ENCODE measurements at regions not wholly inside any gene's neighbourhood (a gene's known extent, or its start where the extent isn't known, plus 50 kb on each side); places are given as distances from the start of the nearest gene placed in this dataset.
"Not testable (repeated sequence)": the region's sequence is repeated elsewhere in the genome, so short reads cannot be mapped to it uniquely, and the experiment has no call there.

- no peaks in the 10 kb centered on the region for H3K36me3 ChIP-seq (replicated peaks)
- H3K9me3 ChIP-seq, result no peaks in the 10 kb centered on the region
- peaks cover 2% of the 10 kb centered on the region; the same call in 1 of the 2 replicates for H3K4me1 ChIP-seq
- in situ Hi-C loops (cut with MboI; ENCODE audit: low sequenced_read_pairs), result no loop called here
- no peak for DNase-seq (ENCODE audit: low spot score in 2 of 2)
- no peak overlapping the region for H3K4me3 ChIP-seq
- H3K27me3 ChIP-seq (ENCODE audit: low read depth), result no peaks in the 10 kb centered on the region
Observed at GRCh38 chr6:139457476-139457875, 83.0 kb upstream of the CITED2 start.

DNA sequence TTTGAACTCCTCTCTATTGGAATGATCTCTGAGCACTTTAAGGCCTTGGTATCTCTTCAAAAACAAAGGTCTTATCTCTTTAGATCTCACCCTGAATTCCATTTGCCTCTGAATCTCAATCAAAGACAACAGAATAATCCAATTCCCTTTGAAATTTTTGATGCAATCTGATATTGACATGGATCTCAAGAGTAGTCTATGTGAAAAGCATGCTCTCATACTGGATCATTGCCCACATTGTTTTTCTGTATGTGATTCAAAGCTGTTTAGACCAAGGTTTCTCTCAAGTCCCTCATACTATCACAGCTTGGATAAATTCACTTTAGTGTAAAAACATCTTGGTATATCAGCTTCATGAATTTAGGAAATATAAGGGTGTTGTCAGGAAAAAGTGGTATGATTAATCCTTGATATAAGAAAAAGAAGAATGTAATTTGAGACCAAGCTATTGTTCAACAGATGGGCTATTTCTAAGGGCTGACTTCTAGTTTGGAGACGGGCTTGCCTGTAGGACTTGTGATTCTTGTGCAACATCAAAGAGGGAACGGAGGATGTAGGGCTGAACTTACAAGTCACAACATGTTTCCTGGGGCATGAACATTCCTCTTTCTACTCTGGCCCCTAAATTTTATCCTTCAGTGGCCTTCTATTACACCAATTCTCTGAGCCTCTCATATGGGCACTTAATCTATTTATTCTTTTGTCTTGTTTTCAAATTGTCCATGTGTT is 77.9 kb upstream of the CITED2 start:
- Histone ChIP-seq H3K4me1 (peaks cover 13% of the 10 kb centered on the region), H3K9me3 (no peaks in the 10 kb centered on the region), H3K27me3 (ENCODE audit: low read depth) (no peaks in the 10 kb centered on the region), H3K36me3 (replicated peaks) (no peaks in the 10 kb centered on the region), H3K4me3 (no peak overlapping the region)
- in situ Hi-C loops (cut with MboI; ENCODE audit: low sequenced_read_pairs), result no loop called here
- peak in 1 of 2 experiments; percentile 17 for DNase-seq (ENCODE audit: low spot score in 2 of 2)

DNA sequence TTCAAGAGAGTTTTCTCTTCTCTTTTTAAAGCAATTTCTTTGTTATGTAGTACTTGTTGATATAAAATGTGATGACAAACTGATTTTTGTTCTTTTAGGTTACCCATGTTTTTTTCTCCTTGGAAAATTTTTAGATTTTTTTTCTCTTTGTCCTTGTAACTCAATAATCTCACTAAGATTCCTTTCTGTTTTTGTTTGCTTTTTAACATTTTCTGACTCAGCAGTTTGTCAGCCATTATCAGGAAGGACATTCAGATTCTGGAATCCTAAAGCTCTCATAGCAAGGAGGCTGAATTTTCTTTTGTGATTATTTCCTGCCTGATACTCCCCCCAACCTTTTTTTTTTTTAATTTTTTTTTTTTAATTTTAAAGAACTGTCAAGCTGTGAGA is 75.2 kb upstream of the CITED2 start:
- DNase-seq (ENCODE audit: low spot score in 2 of 2), result no peak
- no peak overlapping the region for H3K4me3 ChIP-seq
- H3K4me1 ChIP-seq, result peaks cover 19% of the 10 kb centered on the region
- in situ Hi-C loops (cut with MboI; ENCODE audit: low sequenced_read_pairs), result no loop called here
- H3K27me3 ChIP-seq (ENCODE audit: low read depth), result no peaks in the 10 kb centered on the region
- no peaks in the 10 kb centered on the region for H3K9me3 ChIP-seq
- no peaks in the 10 kb centered on the region for H3K36me3 ChIP-seq (replicated peaks)

DNA sequence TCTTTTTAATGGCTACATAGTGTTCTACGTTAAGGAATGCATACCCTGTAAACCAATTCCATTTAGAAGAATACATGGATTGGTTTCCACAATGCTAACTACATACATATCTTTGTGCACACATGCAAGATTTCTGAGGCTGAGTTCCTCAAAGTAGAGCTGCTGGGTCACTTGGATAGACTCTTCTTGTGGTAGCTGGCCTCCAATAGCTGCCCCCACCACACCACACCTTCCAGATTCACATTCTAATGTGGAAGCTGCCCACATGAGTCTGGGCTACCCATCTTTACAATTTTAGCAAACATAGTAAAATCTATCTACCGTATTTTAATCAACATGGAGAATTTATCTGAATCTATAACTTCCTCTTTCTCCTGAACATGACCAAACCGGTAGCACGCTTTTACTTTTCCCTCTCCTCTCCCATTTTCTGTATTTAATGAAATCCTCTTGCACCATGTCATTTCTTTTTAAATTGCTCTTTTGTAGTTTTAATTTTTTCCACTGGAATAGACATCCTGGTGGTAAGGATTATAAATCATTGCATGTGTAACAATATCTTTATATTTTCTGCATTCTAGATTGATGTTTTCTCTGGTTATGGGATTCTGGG is 74.7 kb upstream of the CITED2 start:
- Histone ChIP-seq H3K27me3 (ENCODE audit: low read depth) (no peaks in the 10 kb centered on the region), H3K36me3 (replicated peaks) (no peaks in the 10 kb centered on the region), H3K4me1 (peaks cover 19% of the 10 kb centered on the region), H3K4me3 (no peak overlapping the region), H3K9me3 (no peaks in the 10 kb centered on the region)
- no peak for DNase-seq (ENCODE audit: low spot score in 2 of 2)
- in situ Hi-C loops (cut with MboI; ENCODE audit: low sequenced_read_pairs), result no loop called here

GRCh38 chr6:139448051-139448649 is 73.7 kb upstream of the CITED2 start:
- in situ Hi-C loops (cut with MboI; ENCODE audit: low sequenced_read_pairs), result no loop called here
- Histone ChIP-seq H3K27me3 (ENCODE audit: low read depth) (no peaks in the 10 kb centered on the region), H3K4me3 (no peak overlapping the region), H3K4me1 (peaks cover 19% of the 10 kb centered on the region), H3K9me3 (no peaks in the 10 kb centered on the region), H3K36me3 (replicated peaks) (no peaks in the 10 kb centered on the region)
- no peak for DNase-seq (ENCODE audit: low spot score in 2 of 2)

DNA sequence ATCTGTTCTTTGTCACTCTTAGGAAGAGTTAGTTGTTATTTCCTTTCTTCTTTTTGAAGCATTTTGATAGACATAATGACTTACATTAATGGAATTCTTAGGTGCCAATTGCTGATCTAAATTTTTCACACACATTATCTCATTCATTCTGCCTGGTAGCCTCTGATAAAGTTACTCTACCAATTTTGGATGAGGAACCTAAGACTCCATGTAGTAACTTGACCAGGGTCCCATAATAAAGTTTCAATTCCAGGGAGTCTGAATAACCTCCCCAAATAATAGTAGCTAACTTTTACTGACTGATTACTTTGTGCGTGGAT is 73.2 kb upstream of the CITED2 start:
- in situ Hi-C loops (cut with MboI; ENCODE audit: low sequenced_read_pairs), result no loop called here
- no peak for DNase-seq (ENCODE audit: low spot score in 2 of 2)
- no peak overlapping the region for H3K4me3 ChIP-seq
- no peaks in the 10 kb centered on the region for H3K36me3 ChIP-seq (replicated peaks)
- H3K27me3 ChIP-seq (ENCODE audit: low read depth), result no peaks in the 10 kb centered on the region
- no peaks in the 10 kb centered on the region for H3K9me3 ChIP-seq
- peaks cover 19% of the 10 kb centered on the region for H3K4me1 ChIP-seq

DNA sequence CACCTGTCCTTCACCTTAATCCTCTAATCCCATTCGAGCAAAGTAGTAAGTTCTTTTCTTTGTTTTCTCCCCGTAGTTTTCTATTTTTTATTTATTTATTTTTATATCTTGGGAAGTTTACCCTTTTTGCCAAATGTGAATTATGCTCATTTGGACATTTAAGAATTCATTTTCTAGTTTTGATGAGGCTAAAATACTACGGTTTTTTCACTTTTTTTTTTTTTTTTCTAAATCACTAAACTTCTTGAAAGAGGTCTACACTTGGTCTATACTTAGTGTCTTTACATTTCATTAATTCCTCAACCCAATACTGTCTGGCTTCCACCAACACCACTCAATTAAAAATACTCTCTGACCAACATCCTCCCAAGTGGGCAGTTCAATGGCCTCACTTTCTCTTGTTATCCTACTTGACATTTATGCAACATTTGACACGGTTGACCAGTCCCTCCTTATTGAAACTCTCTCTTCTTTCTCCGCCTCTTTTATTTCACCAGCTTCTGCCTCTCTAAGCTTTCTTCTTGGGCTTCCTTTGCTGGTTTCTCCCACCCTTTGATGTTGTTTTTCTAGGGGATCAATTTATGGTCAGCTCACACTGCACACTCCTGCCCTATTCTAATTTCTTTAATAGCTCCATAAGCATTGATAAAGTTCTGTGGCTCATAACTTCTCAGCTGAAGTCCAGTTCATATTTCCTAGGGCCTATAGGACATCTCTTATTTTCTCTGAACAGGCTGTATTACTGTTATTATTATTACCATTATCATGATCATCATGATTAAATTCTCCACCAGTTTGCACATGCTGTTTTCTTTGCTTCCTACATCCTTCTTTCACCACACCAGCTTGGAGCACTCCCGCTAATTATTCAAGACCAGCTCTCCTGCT is 72.6 kb upstream of the CITED2 start:
- H3K4me1 ChIP-seq, result peaks cover 13% of the 10 kb centered on the region
- in situ Hi-C loops (cut with MboI; ENCODE audit: low sequenced_read_pairs), result no loop called here

GRCh38 chr6:139446138-139446715 is 71.8 kb upstream of the CITED2 start:
- in situ Hi-C loops (cut with MboI; ENCODE audit: low sequenced_read_pairs), result no loop called here
- H3K36me3 ChIP-seq (replicated peaks), result no peaks in the 10 kb centered on the region
- DNase-seq (ENCODE audit: low spot score in 2 of 2), result no peak
- peaks cover 12% of the 10 kb centered on the region for H3K4me1 ChIP-seq
- H3K9me3 ChIP-seq, result no peaks in the 10 kb centered on the region
- H3K27me3 ChIP-seq (ENCODE audit: low read depth), result no peaks in the 10 kb centered on the region
- no peak overlapping the region for H3K4me3 ChIP-seq

More for the DNA sequence above, 72.6 kb upstream of the CITED2 start:
- Histone ChIP-seq H3K27me3 (ENCODE audit: low read depth) (no peaks in the 10 kb centered on the region), H3K36me3 (replicated peaks) (no peaks in the 10 kb centered on the region), H3K9me3 (no peaks in the 10 kb centered on the region), H3K4me3 (no peak overlapping the region)
- no peak for DNase-seq (ENCODE audit: low spot score in 2 of 2)

GRCh38 chr6:139444273-139444787 is 69.9 kb upstream of the CITED2 start:
- H3K36me3 ChIP-seq (replicated peaks); H3K4me1 ChIP-seq; H3K9me3 ChIP-seq; H3K4me3 ChIP-seq; DNase-seq (ENCODE audit: low spot score in 2 of 2); H3K27me3 ChIP-seq (ENCODE audit: low read depth); in situ Hi-C loops (cut with MboI; ENCODE audit: low sequenced_read_pairs): not testable (repeated sequence)

DNA sequence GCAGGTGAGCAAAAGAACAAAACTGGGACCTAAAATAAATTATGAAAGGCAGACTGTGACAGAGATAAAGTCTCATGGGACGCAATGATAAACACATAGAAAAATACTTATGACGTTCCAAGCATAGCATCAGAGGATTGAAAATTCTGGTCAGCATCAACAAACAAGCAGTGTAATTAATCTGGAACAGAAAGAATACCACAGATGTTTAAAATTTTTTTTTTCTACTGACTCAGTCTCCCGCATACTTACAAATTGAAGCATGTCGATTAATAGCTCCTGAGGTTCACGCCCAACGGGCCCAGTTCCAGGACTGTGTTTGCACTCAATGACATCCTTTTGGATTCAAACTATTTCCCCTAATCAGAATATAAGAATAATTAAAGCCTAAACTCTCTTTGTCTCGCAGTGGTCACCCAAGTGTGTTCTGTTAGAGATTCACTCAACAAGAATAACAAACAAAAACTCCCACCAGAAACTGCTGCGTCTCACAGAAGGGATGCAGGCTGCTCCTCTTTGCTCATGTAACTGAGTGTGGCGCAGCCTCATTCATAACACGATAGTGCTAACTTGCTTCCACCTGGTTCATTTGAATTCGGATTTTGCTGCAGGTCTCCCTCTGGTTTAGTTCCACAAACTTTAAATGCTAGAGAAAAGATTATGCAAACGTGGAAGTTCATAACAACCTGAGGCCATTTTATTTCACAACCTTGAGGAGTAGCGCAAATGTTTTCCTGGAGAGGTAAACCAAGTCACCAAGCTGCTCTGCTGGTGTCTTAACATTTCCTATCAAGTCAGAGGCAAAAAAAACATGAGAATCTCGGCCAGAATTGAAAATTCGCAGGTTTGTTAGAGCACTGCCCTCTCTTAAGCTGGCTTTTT is 69.0 kb upstream of the CITED2 start:
- H3K4me3 ChIP-seq, result no peak overlapping the region
- in situ Hi-C loops (cut with MboI; ENCODE audit: low sequenced_read_pairs), result no loop called here
- peaks cover 7% of the 10 kb centered on the region for H3K4me1 ChIP-seq
- DNase-seq (ENCODE audit: low spot score in 2 of 2), result no peak
- H3K9me3 ChIP-seq, result no peaks in the 10 kb centered on the region
- no peaks in the 10 kb centered on the region for H3K36me3 ChIP-seq (replicated peaks)
- no peaks in the 10 kb centered on the region for H3K27me3 ChIP-seq (ENCODE audit: low read depth)

GRCh38 chr6:139442188-139442671 is 67.8 kb upstream of the CITED2 start:
- no peak overlapping the region for H3K4me3 ChIP-seq
- H3K36me3 ChIP-seq (replicated peaks), result no peaks in the 10 kb centered on the region
- H3K27me3 ChIP-seq (ENCODE audit: low read depth), result no peaks in the 10 kb centered on the region
- in situ Hi-C loops (cut with MboI; ENCODE audit: low sequenced_read_pairs), result no loop called here
- H3K4me1 ChIP-seq, result peaks cover 7% of the 10 kb centered on the region
- DNase-seq (ENCODE audit: low spot score in 2 of 2), result no peak
- H3K9me3 ChIP-seq, result no peaks in the 10 kb centered on the region

GRCh38 chr6:139439349-139439748 is 64.9 kb upstream of the CITED2 start:
- Histone ChIP-seq H3K27me3 (ENCODE audit: low read depth) (no peaks in the 10 kb centered on the region), H3K4me3 (no peak overlapping the region), H3K36me3 (replicated peaks) (no peaks in the 10 kb centered on the region), H3K9me3 (no peaks in the 10 kb centered on the region), H3K4me1 (no peaks in the 10 kb centered on the region)
- in situ Hi-C loops (cut with MboI; ENCODE audit: low sequenced_read_pairs), result no loop called here
- DNase-seq (ENCODE audit: low spot score in 2 of 2), result no peak
